COLO668 (cell line): ENCODE measurements at regions not wholly inside any gene's neighbourhood (a gene's known extent, or its start where the extent isn't known, plus 50 kb on each side); places are given as distances from the start of the nearest gene placed in this dataset.
"Not testable (repeated sequence)": the region's sequence is repeated elsewhere in the genome, so short reads cannot be mapped to it uniquely, and the experiment has no call there.

Source experiments
- DNase-seq: peaks from one replicate; lab custom pipeline; 2025; ENCODE audit not compliant: unreplicated experiment; lab: John Stamatoyannopoulos, UW

DNA sequence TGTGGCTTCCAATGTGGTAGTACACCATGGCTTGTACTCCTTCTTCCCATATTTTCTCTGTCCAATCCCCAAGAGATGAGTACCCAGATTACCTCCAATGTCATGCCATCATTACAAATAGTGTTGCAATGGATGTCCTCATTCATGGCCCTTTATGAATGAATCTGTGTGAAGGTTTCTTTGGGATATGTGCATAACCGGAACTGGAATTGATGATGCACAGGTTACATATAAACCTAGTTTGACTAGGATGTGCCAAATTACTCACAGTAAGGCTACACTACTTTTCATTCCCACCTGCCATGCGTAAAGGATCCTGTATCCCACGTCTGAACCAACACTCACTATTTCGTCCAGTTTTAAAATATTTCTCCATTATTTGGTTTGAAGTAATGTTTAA is 173.9 kb upstream of the CXCR4 start:
- no peak for DNase-seq

DNA sequence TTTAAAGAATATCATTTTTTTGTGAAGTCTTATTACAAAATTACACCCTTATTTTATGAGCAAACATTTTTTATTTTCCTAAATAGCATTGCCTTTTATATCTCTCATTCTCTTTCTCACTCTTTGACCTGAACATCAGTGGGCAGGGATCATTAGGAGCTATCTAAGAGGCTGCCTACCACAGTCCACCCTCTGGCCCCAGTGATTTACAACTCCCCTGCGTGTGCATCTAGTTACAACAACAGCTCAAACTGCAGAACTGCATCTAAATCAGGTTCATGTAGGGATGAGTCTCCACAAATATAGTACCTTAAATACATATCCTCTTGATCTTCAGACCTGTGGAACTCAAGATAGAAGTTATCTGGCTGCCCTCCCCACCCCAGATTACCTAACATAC is 172.4 kb upstream of the CXCR4 start:
- DNase-seq: no peak

DNA sequence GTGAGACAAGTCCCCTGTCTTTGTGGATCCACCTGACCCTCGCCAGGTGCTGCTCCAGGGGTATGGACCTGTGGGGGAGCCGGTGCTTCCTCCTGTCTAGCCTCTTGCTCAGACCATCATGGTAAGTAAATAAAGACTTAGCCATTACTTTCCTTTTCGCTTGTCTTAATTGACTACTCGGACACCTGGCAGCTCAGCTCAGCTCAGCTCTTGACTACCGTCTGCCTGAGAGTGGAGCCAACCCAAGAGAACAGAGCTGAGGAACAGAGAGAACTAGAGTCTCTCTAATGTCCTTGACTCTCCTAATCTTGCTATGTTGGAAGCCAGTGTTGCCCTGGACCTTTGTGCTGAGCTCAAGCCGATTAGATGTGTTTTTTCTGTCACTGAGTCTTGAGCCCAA is 170.3 kb upstream of the CXCR4 start:
- no peak for DNase-seq

DNA sequence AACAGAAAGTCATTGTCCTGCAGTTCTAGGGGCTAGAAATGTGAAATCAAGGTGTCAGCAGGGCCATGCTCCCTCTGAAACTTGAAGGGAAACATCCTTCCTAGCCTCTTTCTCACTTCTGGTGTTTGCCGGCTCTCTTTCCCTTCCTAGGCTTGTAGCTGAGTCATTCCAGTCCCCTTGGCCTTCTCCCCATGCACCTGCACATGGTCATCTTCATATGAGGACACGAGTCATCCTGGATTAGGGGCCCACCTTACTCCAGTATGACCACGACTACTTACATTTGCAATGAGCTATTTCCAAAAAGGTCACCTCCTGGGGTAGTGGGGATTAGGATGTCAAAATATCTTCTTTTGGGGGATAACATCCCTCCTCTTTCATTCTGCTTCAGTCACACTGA is 168.5 kb upstream of the CXCR4 start:
- no peak for DNase-seq

DNA sequence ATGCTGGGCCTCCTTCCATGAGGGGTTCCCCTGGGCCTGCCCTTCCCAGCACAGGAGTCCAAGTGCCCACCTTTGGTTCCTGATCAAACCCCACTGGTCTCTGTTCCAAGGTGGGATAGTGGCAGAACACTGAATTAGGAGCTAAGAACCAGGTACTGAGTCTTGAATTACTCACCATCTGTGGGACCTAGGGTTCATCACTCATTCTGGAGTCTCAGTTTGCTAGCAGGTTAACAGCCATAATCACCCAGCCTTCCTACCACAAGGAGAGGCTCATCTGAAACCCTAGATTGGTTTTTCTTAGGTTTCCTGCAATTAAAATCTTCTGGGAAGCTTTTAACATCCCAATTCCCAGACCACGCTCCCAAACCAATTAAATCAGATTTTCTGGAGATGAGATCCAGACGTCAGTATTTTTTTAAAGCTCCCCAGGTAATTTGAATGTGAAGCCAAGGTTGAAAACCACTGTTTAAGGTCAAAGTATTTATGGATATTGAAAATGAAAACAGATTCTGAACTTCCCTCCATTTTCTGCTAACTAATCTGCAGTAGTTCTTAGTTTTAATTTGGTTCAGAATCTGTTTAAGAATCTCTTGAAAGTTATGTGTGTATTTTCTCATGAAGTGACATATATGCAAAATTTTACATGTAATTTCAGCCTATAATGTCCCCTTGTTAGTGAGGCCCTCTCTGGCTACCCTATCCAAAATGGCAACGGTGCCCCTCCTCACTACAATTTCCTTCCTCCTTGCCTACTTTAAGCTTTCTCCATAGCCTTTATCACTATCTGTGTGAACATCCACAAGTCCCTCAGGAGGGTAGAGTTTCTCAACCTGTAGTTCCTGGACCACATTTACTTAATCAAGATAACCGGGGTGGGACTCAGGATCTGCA is 166.5 kb upstream of the CXCR4 start:
- DNase-seq: no peak

DNA sequence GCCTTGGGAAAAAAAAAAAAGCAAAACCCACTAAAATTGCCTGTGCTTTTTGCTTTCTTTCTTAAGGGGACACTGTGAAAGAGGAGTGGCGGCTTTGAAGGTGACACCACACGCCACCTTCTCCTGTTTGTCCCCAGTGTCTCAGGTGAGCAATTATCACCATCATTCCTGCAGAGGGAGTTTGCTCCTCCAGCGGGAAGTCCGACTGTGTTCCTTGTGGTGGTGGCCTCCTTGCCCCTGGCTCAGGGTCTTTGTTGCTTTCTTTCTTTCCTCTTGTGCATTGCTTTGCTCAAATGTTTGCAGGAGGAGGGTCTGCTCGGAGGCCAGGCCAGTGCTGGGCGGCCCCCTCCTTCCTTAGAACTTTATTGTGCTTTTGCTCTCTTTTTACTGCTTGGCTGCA is 164.3 kb upstream of the CXCR4 start:
- DNase-seq: no peak

DNA sequence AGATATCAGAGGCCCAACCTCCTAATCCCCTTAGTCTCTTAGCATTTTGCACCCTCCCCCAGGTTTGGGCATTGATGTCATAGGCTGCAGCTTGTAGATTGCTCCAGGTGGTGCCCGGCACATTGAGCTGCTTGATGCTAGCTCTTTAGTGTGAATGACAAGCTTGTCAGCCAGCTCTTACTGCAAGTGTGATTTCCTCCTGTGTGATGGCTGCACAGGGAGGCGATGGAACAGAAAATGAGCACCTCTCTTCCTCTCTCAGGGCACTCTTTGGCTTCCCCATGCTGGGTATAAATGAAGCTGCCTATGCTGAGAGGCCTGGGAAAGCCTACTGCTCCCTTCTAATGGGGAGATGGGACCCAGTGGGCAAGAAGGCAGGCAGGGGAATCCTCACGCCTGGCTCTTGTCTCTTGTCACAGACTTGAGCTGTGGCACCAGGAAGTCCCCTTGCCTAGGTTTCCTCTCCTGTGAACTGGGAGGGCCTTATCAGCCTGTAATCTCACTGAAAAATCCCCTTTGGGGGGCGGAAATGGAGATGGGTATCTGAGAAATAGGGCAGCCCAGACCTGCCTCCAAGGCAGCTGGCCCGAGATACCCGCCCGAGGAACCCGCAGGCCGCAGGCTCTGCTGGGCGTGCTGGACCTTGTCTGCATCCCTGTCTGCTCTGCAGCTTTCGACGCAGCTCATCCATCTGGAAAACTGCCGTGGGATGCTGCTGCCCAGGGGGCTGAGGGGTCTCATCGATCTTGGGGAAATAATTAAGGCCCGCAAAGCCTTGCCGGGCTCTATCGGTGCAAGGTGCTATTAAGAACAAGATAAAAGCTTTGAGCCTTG is 163.5 kb upstream of the CXCR4 start:
- DNase-seq: no peak

DNA sequence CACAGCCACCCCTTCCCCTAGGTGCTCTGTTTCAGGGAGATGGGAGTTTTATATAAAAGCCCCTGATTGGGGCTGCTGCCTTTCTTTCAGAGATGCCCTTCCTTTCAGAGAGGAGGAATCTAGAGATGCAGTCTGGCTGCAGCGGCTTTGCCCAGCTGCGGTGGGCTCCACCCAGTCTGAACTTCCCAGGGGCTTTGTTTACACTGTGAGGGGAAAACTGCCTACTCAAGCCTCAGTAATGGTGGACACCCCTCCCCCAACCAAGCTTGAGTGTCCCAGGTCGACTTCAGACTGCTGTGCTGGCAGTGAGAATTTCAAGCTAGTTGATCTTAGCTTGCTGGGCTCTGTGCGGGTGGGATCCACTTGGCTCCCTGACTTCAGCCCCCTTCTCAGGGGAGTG is 148.4 kb upstream of the CXCR4 start:
- DNase-seq: not testable (repeated sequence)

DNA sequence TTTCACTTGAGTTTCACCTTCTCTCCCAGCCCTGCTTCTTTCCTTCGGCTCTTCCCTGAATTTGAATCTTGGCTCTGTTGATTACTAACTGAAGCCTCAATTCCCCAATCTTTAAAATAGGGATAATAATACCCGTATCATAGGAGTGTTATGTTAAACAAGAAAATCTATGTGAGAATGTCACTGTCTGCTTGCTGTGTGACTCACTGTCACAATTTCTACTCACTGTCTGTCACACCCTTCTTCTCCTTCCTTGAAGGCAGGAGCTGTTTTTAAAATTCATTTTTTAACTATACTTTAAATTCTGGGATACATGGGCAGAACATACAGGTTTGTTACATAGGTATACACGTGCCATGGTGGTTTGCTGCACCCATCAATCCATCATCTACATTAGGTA is 141.6 kb upstream of the CXCR4 start:
- DNase-seq: no peak

DNA sequence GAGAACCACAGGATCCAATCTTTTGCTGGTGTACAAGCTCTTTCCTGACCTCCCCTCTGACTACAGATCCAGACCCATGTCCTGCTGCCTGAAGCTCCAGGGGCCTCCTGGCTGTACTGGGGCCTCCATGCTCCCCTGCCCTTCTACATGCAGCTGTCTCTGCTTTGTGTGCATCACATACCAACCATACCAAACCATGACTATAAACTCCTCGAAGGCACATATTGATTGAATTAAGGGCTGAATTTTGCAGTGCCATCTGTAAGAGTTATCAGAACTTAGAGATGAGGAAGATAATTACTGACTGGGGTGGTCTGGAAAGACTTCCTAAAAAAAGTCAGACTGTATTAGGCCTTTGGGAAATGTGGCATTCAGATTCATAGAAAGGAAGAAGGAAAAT is 139.9 kb upstream of the CXCR4 start:
- no peak for DNase-seq

DNA sequence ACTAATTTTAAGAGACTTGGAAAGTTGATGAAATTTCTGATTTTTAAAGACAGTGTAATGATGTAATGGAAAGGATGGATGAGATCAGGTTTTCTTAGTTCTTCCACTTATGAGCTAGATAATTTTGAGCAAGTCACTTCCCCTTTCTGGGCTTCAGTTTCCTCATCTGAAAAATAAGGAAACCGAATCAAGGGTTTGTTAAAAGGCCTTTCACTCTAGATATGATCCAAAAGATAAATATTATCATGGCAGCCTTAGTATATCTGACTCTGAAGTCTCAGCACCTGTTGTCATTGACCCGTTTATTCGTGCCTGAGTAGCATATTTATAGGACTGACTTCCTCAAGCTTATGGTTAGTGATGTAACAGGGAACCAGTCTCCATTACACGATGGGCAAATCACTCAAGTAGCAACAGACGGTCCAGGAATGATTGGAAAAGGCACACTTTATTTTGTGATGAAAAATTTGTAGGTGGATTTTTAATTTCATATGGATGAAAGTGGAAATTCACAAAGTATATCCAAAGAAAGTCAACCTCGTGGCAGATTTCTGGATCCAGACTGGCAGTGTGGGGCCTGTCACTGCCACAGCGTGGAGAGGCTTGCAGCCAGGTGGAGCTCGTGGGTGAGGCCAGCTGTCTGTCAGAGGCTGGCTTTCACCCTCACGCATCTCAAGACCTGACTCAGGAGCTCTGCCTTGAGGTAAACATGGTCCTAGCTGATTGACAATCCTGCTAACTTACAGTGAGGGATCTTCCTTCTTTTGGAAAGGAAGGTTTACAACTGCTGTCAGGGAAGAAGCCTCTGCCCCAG is 137.9 kb upstream of the CXCR4 start:
- no peak for DNase-seq

DNA sequence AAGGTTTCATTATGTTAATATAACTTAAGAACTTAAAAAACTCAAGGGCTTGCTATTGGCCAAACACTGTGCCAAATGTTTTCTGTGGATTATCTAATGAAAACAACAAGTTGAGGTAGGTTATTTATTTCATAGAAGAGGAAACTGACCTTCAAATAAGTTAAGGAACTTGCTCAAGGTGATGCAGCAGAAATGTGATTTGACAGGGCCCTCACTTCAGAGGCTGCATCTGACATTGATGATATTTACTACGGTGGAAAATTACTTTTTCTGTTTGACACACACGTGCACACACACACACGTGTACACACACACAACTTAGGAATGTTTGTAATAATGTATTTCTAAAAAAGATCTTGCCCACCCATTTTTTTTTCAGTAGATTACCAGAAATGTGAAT is 137.2 kb upstream of the CXCR4 start:
- no peak for DNase-seq

DNA sequence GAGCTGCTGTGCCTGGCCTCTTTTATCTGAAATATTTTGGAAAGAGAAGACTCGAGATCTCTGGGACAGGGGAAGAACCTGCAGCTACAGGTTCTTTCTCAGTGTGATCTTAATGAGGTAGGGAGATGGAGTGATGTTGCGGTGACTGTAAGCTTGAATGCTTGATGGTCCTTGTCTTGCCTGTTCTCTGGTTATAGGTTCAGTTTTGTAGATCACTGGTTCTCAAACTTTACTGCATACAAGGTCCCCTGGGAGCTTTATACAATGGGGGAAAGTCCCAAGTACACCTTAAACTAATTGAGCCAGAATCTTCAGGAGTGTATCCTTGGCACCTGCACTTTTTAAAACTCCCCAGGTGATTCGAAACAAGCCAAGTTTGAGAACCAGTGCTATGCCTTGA is 136.7 kb upstream of the CXCR4 start:
- no peak for DNase-seq

DNA sequence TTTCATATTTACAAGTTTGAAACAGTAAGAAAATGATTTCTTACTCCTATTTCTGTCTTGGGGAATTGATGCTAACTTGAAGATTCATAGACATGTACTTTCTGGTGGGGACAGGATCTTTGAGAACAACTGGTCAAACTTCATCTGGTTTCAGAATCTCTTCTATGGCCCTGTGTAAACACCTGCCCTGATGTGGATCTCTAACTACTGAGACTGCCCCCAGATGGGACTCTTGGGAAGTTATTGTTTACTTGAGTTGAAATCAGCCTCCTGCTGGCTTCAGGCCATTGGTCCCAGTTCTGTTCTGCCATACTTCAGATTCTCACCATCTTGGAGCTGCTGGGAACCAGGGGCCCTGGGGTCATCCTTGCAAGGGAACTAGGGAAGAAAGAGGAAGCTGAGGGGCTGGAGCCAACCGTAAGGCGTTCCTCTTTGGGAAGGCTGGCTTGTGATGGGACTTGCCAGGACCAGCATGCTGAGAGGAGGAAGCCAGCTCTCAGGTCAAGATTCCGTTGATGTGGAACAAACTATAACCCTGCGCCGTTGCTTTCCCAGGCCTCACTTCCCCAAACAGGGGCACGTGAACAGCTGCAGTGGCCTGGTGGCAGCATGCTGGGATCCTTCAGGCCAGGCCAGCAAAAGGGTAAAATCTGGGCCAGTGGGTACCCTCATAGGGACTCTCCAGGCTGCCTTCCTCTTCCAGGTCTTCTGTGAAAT is 135.5 kb upstream of the CXCR4 start:
- no peak for DNase-seq

DNA sequence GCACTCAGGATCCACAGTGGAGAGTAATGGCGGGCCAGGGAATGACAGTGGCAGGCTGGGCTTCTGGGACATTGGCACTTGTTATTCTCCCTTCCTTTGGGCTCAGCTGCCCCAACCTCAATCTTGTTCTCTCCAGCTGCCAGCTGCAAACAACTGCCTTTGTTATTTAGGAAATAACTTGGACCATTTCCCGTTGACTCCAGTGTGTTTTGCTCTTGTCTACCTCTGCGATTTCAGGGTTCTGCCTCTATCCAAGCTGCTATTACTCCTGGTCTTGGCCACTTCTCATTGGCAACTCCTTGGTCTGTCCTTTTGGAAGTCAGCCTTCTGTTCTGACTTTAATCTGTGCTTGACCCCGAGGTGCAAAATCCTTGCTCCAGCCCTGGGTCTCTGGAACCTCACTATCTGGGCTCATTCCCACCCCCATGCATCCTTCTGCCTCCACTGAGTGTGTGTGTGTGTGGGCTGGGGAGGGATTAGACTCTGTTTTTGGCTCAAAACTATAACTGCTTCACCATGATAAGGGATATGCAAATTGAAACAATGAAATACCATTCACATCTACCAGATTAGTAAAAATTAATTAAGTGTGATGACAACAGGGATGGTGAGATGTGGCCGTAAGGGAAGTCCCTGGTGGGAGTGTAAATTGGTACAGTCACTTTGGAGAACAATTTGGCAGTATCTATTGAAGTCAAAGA is 134.1 kb upstream of the CXCR4 start:
- no peak for DNase-seq

DNA sequence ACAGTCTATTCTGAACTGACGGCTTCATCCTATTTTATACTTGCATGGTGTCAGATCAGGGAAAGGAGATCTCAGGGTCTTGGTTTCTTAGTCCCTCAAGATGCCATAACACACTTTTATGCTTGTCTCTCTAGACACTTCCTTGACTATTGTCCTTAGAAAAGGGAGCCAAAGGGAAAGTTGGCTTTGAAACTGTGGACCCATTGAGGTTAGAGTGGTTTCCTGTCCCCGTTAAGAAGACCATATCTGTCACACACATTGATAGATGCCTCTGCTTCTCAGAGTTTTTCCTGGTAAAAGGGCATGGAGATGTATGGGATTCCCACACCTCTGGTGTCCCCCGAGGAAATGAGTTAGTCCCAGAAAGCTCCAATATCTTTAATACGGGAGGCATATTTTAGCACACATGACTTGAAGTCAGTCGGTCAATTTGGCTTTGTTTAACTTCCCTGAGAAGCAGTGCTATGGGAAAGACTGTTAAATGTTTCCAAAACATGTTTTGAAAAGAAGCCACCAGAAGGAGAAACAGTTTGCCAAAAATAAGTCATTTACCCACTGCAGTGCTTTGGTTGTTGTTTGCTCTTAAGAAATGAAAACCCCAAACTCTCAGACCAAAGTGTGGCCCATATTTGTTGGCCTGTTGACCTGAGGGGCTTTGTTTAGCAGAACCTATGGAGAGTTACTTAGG is 133.4 kb upstream of the CXCR4 start:
- no peak for DNase-seq

DNA sequence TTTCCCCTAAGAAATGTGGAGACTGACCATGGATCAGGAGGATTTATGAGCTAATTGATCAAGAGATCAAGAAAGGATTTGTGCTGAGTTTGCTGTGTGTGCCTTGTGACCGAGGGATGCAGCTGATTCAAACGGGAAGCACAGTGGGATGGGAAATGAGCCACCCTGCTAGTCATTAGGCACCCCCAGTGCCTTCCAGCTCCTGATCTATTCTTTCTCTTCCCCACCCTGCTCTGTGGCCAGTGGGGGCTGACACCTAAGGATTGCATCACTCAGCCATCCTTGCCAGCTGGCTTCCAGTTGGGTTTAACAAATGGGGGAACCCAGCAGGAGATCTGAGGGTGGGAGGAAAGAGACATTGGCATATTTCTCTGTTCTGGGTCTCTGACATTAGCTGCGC is 132.2 kb upstream of the CXCR4 start:
- no peak for DNase-seq

DNA sequence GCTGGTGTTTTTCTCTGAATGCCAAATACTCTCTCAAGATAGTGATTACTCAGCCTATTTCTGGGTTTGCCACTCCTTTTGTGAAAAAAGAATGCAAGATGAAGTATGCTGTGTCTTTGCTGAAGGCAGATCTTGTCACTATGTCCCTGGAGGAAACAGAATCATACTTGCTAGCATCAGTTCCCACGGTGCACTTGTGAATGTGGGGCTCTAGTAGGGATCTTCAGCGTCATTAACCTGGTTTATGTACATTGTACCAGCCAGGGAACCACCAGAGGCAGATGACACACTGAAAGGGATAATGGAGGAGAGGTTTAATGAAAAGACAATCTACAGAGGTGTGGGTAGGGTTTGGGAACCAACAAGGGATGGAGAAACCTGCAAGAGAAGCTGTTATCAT is 131.0 kb upstream of the CXCR4 start:
- DNase-seq: no peak

DNA sequence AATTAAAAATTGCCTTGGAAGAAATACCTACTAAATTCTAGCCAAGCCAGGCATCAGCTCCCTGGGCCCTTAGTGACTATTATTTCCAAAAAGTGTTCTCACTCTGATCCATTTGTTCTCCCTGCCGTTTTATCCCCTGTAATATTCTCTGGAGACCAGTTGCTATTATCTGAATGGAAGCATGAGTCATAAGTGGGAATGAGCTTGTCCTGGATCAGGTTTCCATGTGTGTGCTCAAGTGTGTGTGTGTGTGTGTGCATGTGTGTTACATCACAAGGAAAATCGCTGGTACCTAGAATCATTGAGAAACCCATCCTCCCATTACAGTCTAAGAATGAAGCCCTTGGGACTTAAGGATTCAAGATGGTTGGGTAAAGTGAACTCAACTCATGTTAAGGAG is 130.3 kb upstream of the CXCR4 start:
- peak; percentile 61 for DNase-seq
